Fibroblast of lung (primary cell): ENCODE measurements at regions not wholly inside any gene's neighbourhood (a gene's known extent, or its start where the extent isn't known, plus 50 kb on each side); places are given as distances from the start of the nearest gene placed in this dataset.

ENCODE experiments used
- DNase-seq, 2 donors: peaks; one replicate each; pipeline versions ENCODE4 v3.0.0 to v3.0.0-alpha.2; 2010; ENCODE audit warnings: low read depth in 2 of 2
- H2AFZ ChIP-seq: 2 replicates; pipeline ENCODE4 v1.5.1; 2012; ENCODE audit warnings: low read length, control low read depth, inconsistent platforms
- H3K27ac ChIP-seq: 2 replicates; pipeline ENCODE4 v1.5.1; 2011; ENCODE audit warnings: low read length, control low read depth; ENCODE audit not compliant: insufficient read depth
- H3K27me3 ChIP-seq: 2 replicates; pipeline ENCODE4 v1.5.1; 2011; ENCODE audit warnings: mild to moderate bottlenecking, low read length; ENCODE audit not compliant: control insufficient read depth, insufficient read depth
- H3K36me3 ChIP-seq: 2 replicates; pipeline ENCODE4 v1.5.1; 2011; ENCODE audit warnings: low read length; ENCODE audit not compliant: control insufficient read depth, insufficient read depth
- H3K4me1 ChIP-seq: 2 replicates; pipeline ENCODE4 v1.5.1; 2011; ENCODE audit warnings: low read length; ENCODE audit not compliant: control insufficient read depth, insufficient read depth; ENCODE audit errors: extremely low read depth
- H3K4me2 ChIP-seq: 2 replicates; pipeline ENCODE4 v1.5.1; 2011; ENCODE audit warnings: low read length, control low read depth; ENCODE audit not compliant: insufficient read depth; ENCODE audit errors: extremely low read depth
- H3K4me3 ChIP-seq, 4 experiments: fragments of 200-600 bp in 1 of 4; sonication (generic) in 1 of 4; replicated peaks in 1 of 4; 2 replicates each; pipeline ENCODE4 v1.5.1; 2011 to 2016; ENCODE audit warnings: low read length in 4 of 4, low read depth in 3 of 4, mild to moderate bottlenecking in 3 of 4, control low read depth in 2 of 4, inconsistent platforms in 1 of 4, mixed read lengths in 1 of 4; ENCODE audit not compliant: insufficient read depth in 1 of 4; ENCODE audit errors: control extremely low read depth in 1 of 4
- H3K79me2 ChIP-seq: 2 replicates; pipeline ENCODE4 v1.5.1; 2012; ENCODE audit warnings: mild to moderate bottlenecking, low read length, inconsistent platforms; ENCODE audit not compliant: control insufficient read depth, insufficient read depth
- H3K9ac ChIP-seq: 2 replicates; pipeline ENCODE4 v1.5.1; 2011; ENCODE audit warnings: mild to moderate bottlenecking, low read length, control low read depth; ENCODE audit not compliant: insufficient read depth
- H3K9me3 ChIP-seq: 2 replicates; pipeline ENCODE4 v1.5.1; 2012; ENCODE audit warnings: low read depth, low read length; ENCODE audit not compliant: control insufficient read depth, insufficient read depth
- H4K20me1 ChIP-seq: 2 replicates; pipeline ENCODE4 v1.5.1; 2011; ENCODE audit warnings: low read length; ENCODE audit not compliant: control insufficient read depth, insufficient read depth; ENCODE audit errors: extremely low read depth
- EZH2 ChIP-seq: IDR thresholded peaks from 2 replicates; pipeline ENCODE4 v1.5.1; 2012; ENCODE audit warnings: low read length, control low read depth, mild to moderate bottlenecking; ENCODE audit errors: missing control alignments
- TF ChIP-seq, protein P1 (sequence below), 2 donors: IDR thresholded peaks in 1 of 2; conservative IDR thresholded peaks in 1 of 2; 1 replicate in 1 of 2; 2 replicates in 1 of 2; pipeline ENCODE4 v1.5.1; 2011 to 2012; ENCODE audit warnings: low read length in 2 of 2, control low read depth in 1 of 2, inconsistent platforms in 1 of 2, low read depth in 1 of 2, mild to moderate bottlenecking in 1 of 2

DNA sequence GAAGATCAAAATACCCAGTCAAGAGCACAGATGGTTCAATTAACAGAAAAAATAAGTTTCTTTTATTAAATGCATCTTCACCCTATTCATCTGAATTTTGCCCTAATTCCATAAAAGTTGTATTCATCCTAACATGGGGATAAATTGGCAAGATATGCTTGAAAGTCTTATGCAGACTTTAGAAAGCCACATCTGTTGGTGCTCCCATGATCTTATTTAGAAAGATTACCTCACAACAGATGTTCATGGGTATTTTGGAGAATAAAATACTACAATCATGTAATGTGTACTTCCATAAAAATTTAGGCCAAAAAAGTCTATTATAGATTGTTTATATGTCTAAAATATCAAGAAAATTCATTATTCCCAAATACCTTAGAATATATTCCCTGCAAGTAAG, 510.3 kb downstream of the TECRL start:
- DNase-seq: no peak
- no peaks in the 10 kb centered on the region for H3K9me3 ChIP-seq
- H3K36me3 ChIP-seq: no peaks in the 10 kb centered on the region
- no peaks in the 10 kb centered on the region for H3K79me2 ChIP-seq
- no peak overlapping the region for H3K27ac ChIP-seq
- no peak overlapping the region for H2AFZ ChIP-seq
- H3K9ac ChIP-seq: no peak overlapping the region
- no peak overlapping the region for H3K4me2 ChIP-seq
- H3K4me3 ChIP-seq: no peak overlapping the region
- no peak for TF ChIP-seq EZH2
- TF ChIP-seq, protein P1, sequence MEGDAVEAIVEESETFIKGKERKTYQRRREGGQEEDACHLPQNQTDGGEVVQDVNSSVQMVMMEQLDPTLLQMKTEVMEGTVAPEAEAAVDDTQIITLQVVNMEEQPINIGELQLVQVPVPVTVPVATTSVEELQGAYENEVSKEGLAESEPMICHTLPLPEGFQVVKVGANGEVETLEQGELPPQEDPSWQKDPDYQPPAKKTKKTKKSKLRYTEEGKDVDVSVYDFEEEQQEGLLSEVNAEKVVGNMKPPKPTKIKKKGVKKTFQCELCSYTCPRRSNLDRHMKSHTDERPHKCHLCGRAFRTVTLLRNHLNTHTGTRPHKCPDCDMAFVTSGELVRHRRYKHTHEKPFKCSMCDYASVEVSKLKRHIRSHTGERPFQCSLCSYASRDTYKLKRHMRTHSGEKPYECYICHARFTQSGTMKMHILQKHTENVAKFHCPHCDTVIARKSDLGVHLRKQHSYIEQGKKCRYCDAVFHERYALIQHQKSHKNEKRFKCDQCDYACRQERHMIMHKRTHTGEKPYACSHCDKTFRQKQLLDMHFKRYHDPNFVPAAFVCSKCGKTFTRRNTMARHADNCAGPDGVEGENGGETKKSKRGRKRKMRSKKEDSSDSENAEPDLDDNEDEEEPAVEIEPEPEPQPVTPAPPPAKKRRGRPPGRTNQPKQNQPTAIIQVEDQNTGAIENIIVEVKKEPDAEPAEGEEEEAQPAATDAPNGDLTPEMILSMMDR (conservative IDR thresholded peaks at IDR 0.05 in 1 of 2, IDR thresholded peaks at IDR 0.05 in 1 of 2; ENCODE audit: low read depth in 1 of 2, low read length in 2 of 2): no peak
- no peaks in the 10 kb centered on the region for H3K27me3 ChIP-seq
- no peaks in the 10 kb centered on the region for H3K4me1 ChIP-seq
- H4K20me1 ChIP-seq: no peaks in the 10 kb centered on the region

DNA sequence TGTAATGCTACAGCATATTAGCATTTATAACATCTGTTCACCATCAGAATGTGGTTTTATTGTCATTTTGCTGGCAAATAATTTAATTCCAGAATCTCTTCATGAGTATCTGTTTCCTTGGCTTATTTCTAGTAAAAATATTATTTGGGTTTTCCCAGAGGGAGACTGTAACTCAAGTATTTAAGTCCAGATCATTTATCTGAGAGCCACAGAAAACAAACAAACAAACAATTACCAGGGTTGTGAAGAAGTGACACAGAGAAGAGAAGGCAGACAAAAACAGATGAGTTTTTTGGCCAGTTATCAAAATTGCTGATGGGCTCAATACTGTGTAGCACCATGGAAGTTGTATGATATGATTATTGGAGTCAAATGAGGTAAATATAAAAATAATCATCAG, 515.1 kb downstream of the TECRL start:
- Histone ChIP-seq H3K79me2 (no peaks in the 10 kb centered on the region), H3K27ac (no peak overlapping the region), H3K4me1 (no peaks in the 10 kb centered on the region), H4K20me1 (no peaks in the 10 kb centered on the region), H3K9ac (no peak overlapping the region), H3K4me3 (no peak overlapping the region), H3K36me3 (no peaks in the 10 kb centered on the region), H2AFZ (no peak overlapping the region), H3K4me2 (no peak overlapping the region), H3K9me3 (no peaks in the 10 kb centered on the region), H3K27me3 (no peaks in the 10 kb centered on the region)
- DNase-seq: no peak
- no peak for TF ChIP-seq EZH2
- TF ChIP-seq, protein P1 (conservative IDR thresholded peaks at IDR 0.05 in 1 of 2, IDR thresholded peaks at IDR 0.05 in 1 of 2; ENCODE audit: low read depth in 1 of 2, low read length in 2 of 2): no peak

DNA sequence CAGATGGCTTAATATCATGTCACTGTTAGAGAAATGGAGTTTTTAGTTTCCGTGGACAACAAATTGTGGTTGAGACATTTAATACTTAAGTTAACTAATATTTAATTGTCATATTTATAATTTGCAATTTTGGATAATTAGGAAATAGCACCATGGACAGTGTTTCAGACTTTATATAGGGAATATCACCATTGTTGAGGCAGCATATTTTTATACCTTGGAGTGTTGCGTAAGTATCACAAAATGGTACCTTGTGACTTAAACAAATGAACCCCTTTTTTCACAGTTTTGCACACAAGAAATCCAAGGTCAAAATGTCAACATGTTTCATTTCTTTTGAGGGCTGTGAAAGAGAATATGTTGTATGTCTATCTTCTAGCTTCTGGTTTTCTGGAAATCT, 539.9 kb downstream of the TECRL start:
- Histone ChIP-seq H3K4me3 (no peak overlapping the region), H3K4me1 (no peaks in the 10 kb centered on the region), H2AFZ (no peak overlapping the region), H3K9ac (no peak overlapping the region), H4K20me1 (no peaks in the 10 kb centered on the region), H3K9me3 (no peaks in the 10 kb centered on the region), H3K36me3 (no peaks in the 10 kb centered on the region), H3K79me2 (no peaks in the 10 kb centered on the region), H3K4me2 (no peak overlapping the region), H3K27me3 (no peaks in the 10 kb centered on the region), H3K27ac (no peak overlapping the region)
- TF ChIP-seq, protein P1 (conservative IDR thresholded peaks at IDR 0.05 in 1 of 2, IDR thresholded peaks at IDR 0.05 in 1 of 2; ENCODE audit: low read depth in 1 of 2, low read length in 2 of 2): no peak
- no peak for TF ChIP-seq EZH2
- DNase-seq: no peak
